LNCaP clone FGC (cell line): ENCODE measurements at regions not wholly inside any gene's neighbourhood (a gene's known extent, or its start where the extent isn't known, plus 50 kb on each side); places are given as distances from the start of the nearest gene placed in this dataset.

Experiments used
- DNase-seq: peaks from one replicate; pipeline ENCODE4 v3.0.0-alpha.2; 2011; ENCODE audit warnings: low read depth
- H3K4me3 ChIP-seq: 2 replicates; pipeline ENCODE4 v1.5.1; 2011; ENCODE audit warnings: mild to moderate bottlenecking, low read depth, low read length, control low read depth
- TF ChIP-seq, protein P1 (sequence below): IDR thresholded peaks from 2 replicates; pipeline ENCODE4 v1.5.1; 2012; ENCODE audit warnings: mild to moderate bottlenecking; ENCODE audit not compliant: control insufficient read depth, insufficient read depth; ENCODE audit errors: extremely low read depth

DNA sequence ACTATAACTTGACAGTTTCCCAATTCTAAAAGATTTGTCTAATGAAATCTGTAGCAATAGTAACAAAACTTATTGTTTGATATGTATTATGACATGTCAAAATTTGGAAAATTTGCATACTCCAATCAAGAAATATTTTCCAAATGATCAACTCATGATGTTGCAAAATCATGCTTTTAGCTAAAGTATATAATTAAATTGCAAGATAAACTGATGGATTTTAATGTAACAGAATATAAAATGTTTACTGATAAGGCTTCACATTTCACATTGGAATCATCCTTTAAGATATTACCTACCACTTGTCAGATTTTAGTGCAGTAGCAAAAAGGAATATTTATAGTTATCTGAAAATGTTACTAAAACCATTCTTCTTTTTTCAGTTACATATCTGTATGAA is 421.9 kb upstream of the SEMA3D start:
- TF ChIP-seq, protein P1, sequence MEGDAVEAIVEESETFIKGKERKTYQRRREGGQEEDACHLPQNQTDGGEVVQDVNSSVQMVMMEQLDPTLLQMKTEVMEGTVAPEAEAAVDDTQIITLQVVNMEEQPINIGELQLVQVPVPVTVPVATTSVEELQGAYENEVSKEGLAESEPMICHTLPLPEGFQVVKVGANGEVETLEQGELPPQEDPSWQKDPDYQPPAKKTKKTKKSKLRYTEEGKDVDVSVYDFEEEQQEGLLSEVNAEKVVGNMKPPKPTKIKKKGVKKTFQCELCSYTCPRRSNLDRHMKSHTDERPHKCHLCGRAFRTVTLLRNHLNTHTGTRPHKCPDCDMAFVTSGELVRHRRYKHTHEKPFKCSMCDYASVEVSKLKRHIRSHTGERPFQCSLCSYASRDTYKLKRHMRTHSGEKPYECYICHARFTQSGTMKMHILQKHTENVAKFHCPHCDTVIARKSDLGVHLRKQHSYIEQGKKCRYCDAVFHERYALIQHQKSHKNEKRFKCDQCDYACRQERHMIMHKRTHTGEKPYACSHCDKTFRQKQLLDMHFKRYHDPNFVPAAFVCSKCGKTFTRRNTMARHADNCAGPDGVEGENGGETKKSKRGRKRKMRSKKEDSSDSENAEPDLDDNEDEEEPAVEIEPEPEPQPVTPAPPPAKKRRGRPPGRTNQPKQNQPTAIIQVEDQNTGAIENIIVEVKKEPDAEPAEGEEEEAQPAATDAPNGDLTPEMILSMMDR, result no peak
- H3K4me3 ChIP-seq, result no peak overlapping the region
- DNase-seq, result no peak

GRCh38 chr7:85602196-85602595 is 415.3 kb upstream of the SEMA3D start:
- TF ChIP-seq, protein P1, result no peak
- DNase-seq, result no peak
- H3K4me3 ChIP-seq, result no peak overlapping the region

GRCh38 chr7:85600395-85600794 is 413.5 kb upstream of the SEMA3D start:
- TF ChIP-seq, protein P1, result no peak
- no peak for DNase-seq
- no peak overlapping the region for H3K4me3 ChIP-seq

- TF ChIP-seq, protein P1, result no peak
- DNase-seq, result no peak
- no peak overlapping the region for H3K4me3 ChIP-seq
Observed at GRCh38 chr7:85596827-85597226, 410.0 kb upstream of the SEMA3D start.

DNA sequence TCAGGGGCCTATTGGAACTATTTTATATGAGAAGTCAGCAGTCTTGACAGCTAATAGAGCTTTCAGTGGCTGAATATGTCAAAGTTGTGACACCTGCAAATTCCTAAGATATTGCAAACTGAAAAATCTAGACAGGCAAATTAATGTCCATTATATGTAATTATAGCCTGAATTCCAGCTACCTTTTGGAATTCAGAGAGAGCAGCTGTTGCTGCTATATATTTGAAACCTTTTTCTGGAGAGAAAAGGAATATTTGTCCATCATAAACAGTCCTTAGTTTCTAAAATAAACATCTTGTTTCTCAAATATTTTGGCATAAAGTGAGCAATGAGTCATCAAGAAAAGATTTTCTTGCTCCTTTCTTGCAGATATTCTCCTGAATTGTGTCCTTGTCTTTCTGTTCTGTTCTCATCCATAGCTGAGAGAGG is 408.9 kb upstream of the SEMA3D start:
- no peak overlapping the region for H3K4me3 ChIP-seq
- DNase-seq, result no peak
- TF ChIP-seq, protein P1, result no peak

- no peak for DNase-seq
- TF ChIP-seq, protein P1, result no peak
- no peak overlapping the region for H3K4me3 ChIP-seq
Observed at GRCh38 chr7:85593355-85593754, 406.5 kb upstream of the SEMA3D start.

DNA sequence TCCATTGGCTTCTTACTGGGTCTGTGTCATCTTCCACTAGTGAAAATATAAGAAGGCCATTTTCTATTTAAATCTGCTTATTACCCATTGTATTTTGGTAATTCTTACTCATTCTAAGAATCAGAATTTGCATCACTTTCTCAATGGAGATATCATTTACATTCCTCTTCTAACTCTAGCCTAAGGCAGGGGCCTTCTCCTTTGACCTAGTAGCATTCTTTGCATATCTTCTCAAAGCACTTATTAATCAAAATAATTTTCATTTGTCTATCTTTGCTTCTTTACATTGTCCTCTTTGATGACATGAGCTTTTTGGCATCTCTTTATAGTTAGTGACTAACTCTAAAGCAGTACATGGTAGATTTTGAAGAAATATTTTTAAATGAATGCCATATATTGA is 400.9 kb upstream of the SEMA3D start:
- no peak for DNase-seq
- TF ChIP-seq, protein P1, result no peak

More for the DNA sequence above, 400.9 kb upstream of the SEMA3D start:
- no peak overlapping the region for H3K4me3 ChIP-seq
